Vagina (tissue), 2 donors: ENCODE measurements at regions not wholly inside any gene's neighbourhood (a gene's known extent, or its start where the extent isn't known, plus 50 kb on each side); places are given as distances from the start of the nearest gene placed in this dataset.

Experiments
- DNase-seq, 2 donors: peaks; one replicate each; pipeline ENCODE4 v3.0.0-alpha.2; 2017; ENCODE audit errors: extremely low spot score in 2 of 2
- H3K27ac ChIP-seq: fragments of 200-600 bp; sonication (generic); one replicate; pipeline ENCODE4 v1.5.1; 2019
- H3K27me3 ChIP-seq: fragments of 200-600 bp; sonication (generic); one replicate; pipeline ENCODE4 v1.5.1; 2019
- H3K36me3 ChIP-seq, 2 donors: fragments of 200-600 bp; sonication (generic); one replicate each; pipeline ENCODE4 v1.5.1; 2017 to 2019
- H3K4me1 ChIP-seq: fragments of 200-600 bp; sonication (generic); one replicate; pipeline ENCODE4 v1.5.1; 2019
- H3K4me3 ChIP-seq, 2 donors: fragments of 200-600 bp; sonication (generic); 1 replicate in 1 of 2; 2 replicates in 1 of 2; pipeline ENCODE4 v1.5.1; 2016 to 2019
- H3K9me3 ChIP-seq: fragments of 200-600 bp; sonication (generic); one replicate; pipeline ENCODE4 v1.5.1; 2019
- CTCF ChIP-seq, 3 experiments: fragments of 450-650 bp in 2 of 3; fragments of 200-600 bp in 1 of 3; sonication (generic) in 1 of 3; IDR thresholded peaks; one replicate each; pipeline ENCODE4 v1.5.1; 2017 to 2019; ENCODE audit warnings: antibody characterized with exemption in 3 of 3, mild to moderate bottlenecking in 2 of 3, moderate library complexity in 2 of 3
- POLR2A ChIP-seq, 2 donors: fragments of 450-650 bp; IDR thresholded peaks; one replicate each; pipeline ENCODE4 v1.6.1; 2017; ENCODE audit warnings: antibody characterized with exemption in 2 of 2, mild to moderate bottlenecking in 2 of 2, moderate library complexity in 2 of 2
- POLR2AphosphoS5 ChIP-seq, 2 donors: sonication (generic); formaldehyde crosslinking; IDR thresholded peaks; one replicate each; pipeline ENCODE4 v1.9.0; 2017; ENCODE audit warnings: antibody characterized with exemption in 2 of 2, mild to moderate bottlenecking in 2 of 2, low read depth in 1 of 2; ENCODE audit not compliant: insufficient read depth in 1 of 2
- intact Hi-C: fragments of 100-400 bp; cut with DNase I; formaldehyde crosslinking; loops from one replicate; pipeline ENCODE4 v1.15.1; 2023

- Histone ChIP-seq H3K9me3 (no peaks in the 10 kb centered on the region), H3K27me3 (no peaks in the 10 kb centered on the region), H3K27ac (no peak overlapping the region), H3K4me1 (no peaks in the 10 kb centered on the region), H3K4me3 (no peak overlapping the region), H3K36me3 (no peaks in the 10 kb centered on the region)
- intact Hi-C loops = no loop called here
- no peak for DNase-seq
- TF ChIP-seq CTCF (IDR thresholded peaks at IDR 0.05) (no peak), POLR2AphosphoS5 (IDR thresholded peaks at IDR 0.05; ENCODE audit: insufficient read depth in 1 of 2, low read depth in 1 of 2) (no peak), POLR2A (IDR thresholded peaks at IDR 0.05) (no peak)
Observed at GRCh38 chr1:218670875-218671274, 325.7 kb downstream of the TGFB2 start.

GRCh38 chr1:218671573-218671972 lies 326.4 kb downstream of the TGFB2 start:
- no peak for TF ChIP-seq POLR2A (IDR thresholded peaks at IDR 0.05)
- TF ChIP-seq CTCF (IDR thresholded peaks at IDR 0.05) = no peak
- TF ChIP-seq POLR2AphosphoS5 (IDR thresholded peaks at IDR 0.05; ENCODE audit: insufficient read depth in 1 of 2, low read depth in 1 of 2) = no peak
- no peaks in the 10 kb centered on the region for H3K27me3 ChIP-seq
- intact Hi-C loops = no loop called here
- H3K4me3 ChIP-seq = no peak overlapping the region
- no peaks in the 10 kb centered on the region for H3K9me3 ChIP-seq
- H3K27ac ChIP-seq = no peak overlapping the region
- DNase-seq = no peak
- H3K36me3 ChIP-seq = no peaks in the 10 kb centered on the region
- H3K4me1 ChIP-seq = no peaks in the 10 kb centered on the region

DNA sequence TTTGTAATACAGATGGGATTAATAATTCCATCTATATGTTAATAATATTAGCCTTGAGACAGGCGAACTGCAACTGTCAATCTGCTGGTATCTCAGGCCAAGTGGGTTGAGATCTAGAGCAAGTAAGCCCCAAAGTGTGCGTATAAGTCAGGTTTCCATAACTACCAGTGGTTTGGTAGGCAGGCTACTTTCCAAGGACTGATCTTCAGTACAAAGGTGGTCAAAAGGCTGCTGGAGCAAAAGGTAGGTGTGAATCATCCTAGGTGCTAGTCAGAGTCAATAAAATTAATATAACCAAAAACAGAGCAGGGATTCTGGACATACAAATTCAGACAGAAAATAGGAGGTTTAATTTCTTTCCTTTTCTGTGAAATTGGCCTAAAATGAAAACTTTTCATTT lies 328.0 kb downstream of the TGFB2 start:
- Histone ChIP-seq H3K27ac (no peak overlapping the region), H3K36me3 (no peaks in the 10 kb centered on the region), H3K27me3 (no peaks in the 10 kb centered on the region), H3K4me3 (no peak overlapping the region), H3K9me3 (no peaks in the 10 kb centered on the region), H3K4me1 (no peaks in the 10 kb centered on the region)
- TF ChIP-seq CTCF (IDR thresholded peaks at IDR 0.05) (no peak), POLR2AphosphoS5 (IDR thresholded peaks at IDR 0.05; ENCODE audit: insufficient read depth in 1 of 2, low read depth in 1 of 2) (no peak), POLR2A (IDR thresholded peaks at IDR 0.05) (no peak)
- no peak for DNase-seq
- intact Hi-C loops = no loop called here

DNA sequence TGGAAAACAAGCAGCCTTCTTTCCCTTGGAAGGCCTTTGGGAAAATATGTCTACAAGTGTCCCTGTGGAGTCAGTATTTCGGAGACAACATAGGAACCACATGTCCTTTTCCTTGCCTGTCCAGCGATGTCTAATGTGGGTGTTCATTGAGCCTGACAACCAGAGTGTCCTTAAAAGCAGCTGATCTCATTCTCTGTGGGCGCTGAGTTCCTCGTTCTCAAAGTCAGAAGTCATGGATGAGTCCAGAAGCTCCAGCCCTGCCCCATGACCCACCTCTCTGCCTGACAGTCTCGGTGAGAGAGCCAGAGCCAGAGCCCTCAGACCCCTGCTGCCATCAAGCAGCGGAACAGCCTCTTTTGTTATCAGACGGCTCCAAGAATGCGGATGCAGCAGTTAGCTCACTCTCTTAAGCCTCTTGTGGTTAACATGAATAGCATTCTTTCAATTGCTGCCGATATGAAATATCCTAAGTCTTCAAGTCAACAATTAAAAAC lies 329.2 kb downstream of the TGFB2 start:
- no peak for DNase-seq
- H3K4me1 ChIP-seq = no peaks in the 10 kb centered on the region
- no peak overlapping the region for H3K27ac ChIP-seq
- TF ChIP-seq POLR2AphosphoS5 (IDR thresholded peaks at IDR 0.05; ENCODE audit: insufficient read depth in 1 of 2, low read depth in 1 of 2) = no peak
- TF ChIP-seq POLR2A (IDR thresholded peaks at IDR 0.05) = no peak
- TF ChIP-seq CTCF (IDR thresholded peaks at IDR 0.05) = no peak
- H3K4me3 ChIP-seq = no peak overlapping the region
- no peaks in the 10 kb centered on the region for H3K36me3 ChIP-seq
- intact Hi-C loops = no loop called here
- H3K9me3 ChIP-seq = no peaks in the 10 kb centered on the region
- no peaks in the 10 kb centered on the region for H3K27me3 ChIP-seq

GRCh38 chr1:218677026-218677425 lies 331.9 kb downstream of the TGFB2 start:
- H3K27ac ChIP-seq = no peak overlapping the region
- TF ChIP-seq POLR2AphosphoS5 (IDR thresholded peaks at IDR 0.05; ENCODE audit: insufficient read depth in 1 of 2, low read depth in 1 of 2) (no peak), CTCF (IDR thresholded peaks at IDR 0.05) (no peak), POLR2A (IDR thresholded peaks at IDR 0.05) (no peak)

More at GRCh38 chr1:218677026-218677425, 331.9 kb downstream of the TGFB2 start:
- Histone ChIP-seq H3K9me3 (no peaks in the 10 kb centered on the region), H3K36me3 (no peaks in the 10 kb centered on the region), H3K4me3 (no peak overlapping the region), H3K27me3 (no peaks in the 10 kb centered on the region), H3K4me1 (peaks cover 3% of the 10 kb centered on the region)
- no peak for DNase-seq
- intact Hi-C loops = no loop called here
